ENCODE measurements at regions not wholly inside any gene's neighbourhood (a gene's known extent, or its start where the extent isn't known, plus 50 kb on each side); places are given as distances from the start of the nearest gene placed in this dataset.

DNA sequence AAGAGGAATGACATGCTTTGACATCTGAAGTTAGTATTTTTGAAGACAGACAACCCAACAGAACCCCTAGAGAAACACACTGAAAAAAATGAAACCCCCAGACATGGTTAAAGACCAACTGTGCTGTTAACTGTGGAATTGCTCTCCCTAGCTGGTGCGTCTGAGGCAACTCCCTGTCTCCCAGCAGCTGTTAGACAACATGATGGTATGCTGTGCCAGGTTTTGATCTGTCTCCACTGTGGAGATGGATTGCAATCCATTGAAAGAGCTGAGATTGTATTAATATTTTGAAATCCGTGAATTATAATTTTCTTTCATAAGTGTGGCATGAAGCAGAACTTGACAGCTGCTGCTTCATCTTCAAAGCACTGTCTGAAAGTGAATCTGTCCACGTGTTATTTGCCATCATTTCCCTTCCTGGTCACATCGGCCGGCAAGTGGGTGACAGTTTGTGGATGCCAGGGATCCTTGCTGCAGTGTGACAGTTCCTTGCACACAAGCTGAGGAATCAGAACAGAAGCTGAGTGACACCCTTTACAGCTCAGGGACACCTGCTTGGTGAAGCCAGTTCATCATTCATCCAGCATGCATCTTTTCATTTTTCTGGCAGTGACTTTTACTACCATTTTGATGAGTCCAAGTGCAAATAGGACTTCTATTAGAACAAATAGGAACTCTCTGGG lies 58.2 kb upstream of the ACSL3 start:
- Histone ChIP-seq H3K79me2 (ENCODE audit: control insufficient read depth, insufficient read depth, low read length) (no peaks in the 10 kb centered on the region), H3K4me2 (ENCODE audit: insufficient read depth, low read length) (no peak overlapping the region), H3K27me3 (ENCODE audit: control insufficient read depth in 2 of 2, insufficient read depth in 2 of 2, low read length in 2 of 2) (peaks cover 0 to 2% of the 10 kb centered on the region in 2 experiments), H3K9ac (replicated peaks; ENCODE audit: extremely low read depth, insufficient read depth, low read length) (no peak overlapping the region), H3K9me3 (replicated peaks; ENCODE audit: control insufficient read depth, insufficient read depth, low read length) (no peaks in the 10 kb centered on the region), H2AFZ (ENCODE audit: low read depth, low read length) (no peak overlapping the region), H3K36me3 (ENCODE audit: control insufficient read depth in 2 of 2, extremely low read depth in 1 of 2, insufficient read depth in 2 of 2, low read length in 2 of 2) (no peaks in the 10 kb centered on the region), H3K27ac (ENCODE audit: insufficient read depth, low read depth, low read length) (no peak overlapping the region), H4K20me1 (replicated peaks; ENCODE audit: control insufficient read depth, extremely low read depth, insufficient read depth, low read length) (no peaks in the 10 kb centered on the region), H3K4me1 (ENCODE audit: control insufficient read depth, extremely low read depth, insufficient read depth, low read length) (no peaks in the 10 kb centered on the region), H3K9me1 (replicated peaks; ENCODE audit: control insufficient read depth, extremely low read depth, insufficient read depth, low read length) (no peaks in the 10 kb centered on the region), H3K4me3 (replicated peaks in 1 of 3; ENCODE audit: insufficient read depth in 1 of 3, low read depth in 1 of 3, low read length in 3 of 3) (no peak overlapping the region)
- TF ChIP-seq POLR2AphosphoS5 (IDR thresholded peaks at IDR 0.05; ENCODE audit: insufficient read depth, low read depth, low read length) (no peak), JUN (IDR thresholded peaks at IDR 0.05; ENCODE audit: borderline replicate concordance, insufficient read depth, insufficient read length, low read depth) (no peak), MYC (IDR thresholded peaks at IDR 0.05; ENCODE audit: low read depth, low read length) (no peak), EZH2 (IDR thresholded peaks at IDR 0.05; ENCODE audit: borderline replicate concordance, low read depth, low read length, severe bottlenecking) (no peak), GATA2 (IDR thresholded peaks at IDR 0.05; ENCODE audit: insufficient read depth, insufficient read length, low read depth, low read length) (no peak), FOS (IDR thresholded peaks at IDR 0.05; ENCODE audit: borderline replicate concordance, insufficient read depth, low read length) (no peak), POLR2A (IDR thresholded peaks at IDR 0.05; ENCODE audit: low read depth, low read length) (no peak)
- TF ChIP-seq, protein P1, sequence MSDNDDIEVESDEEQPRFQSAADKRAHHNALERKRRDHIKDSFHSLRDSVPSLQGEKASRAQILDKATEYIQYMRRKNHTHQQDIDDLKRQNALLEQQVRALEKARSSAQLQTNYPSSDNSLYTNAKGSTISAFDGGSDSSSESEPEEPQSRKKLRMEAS (IDR thresholded peaks at IDR 0.05; ENCODE audit: insufficient read depth, insufficient read length), result no peak
- TF ChIP-seq, protein P2, sequence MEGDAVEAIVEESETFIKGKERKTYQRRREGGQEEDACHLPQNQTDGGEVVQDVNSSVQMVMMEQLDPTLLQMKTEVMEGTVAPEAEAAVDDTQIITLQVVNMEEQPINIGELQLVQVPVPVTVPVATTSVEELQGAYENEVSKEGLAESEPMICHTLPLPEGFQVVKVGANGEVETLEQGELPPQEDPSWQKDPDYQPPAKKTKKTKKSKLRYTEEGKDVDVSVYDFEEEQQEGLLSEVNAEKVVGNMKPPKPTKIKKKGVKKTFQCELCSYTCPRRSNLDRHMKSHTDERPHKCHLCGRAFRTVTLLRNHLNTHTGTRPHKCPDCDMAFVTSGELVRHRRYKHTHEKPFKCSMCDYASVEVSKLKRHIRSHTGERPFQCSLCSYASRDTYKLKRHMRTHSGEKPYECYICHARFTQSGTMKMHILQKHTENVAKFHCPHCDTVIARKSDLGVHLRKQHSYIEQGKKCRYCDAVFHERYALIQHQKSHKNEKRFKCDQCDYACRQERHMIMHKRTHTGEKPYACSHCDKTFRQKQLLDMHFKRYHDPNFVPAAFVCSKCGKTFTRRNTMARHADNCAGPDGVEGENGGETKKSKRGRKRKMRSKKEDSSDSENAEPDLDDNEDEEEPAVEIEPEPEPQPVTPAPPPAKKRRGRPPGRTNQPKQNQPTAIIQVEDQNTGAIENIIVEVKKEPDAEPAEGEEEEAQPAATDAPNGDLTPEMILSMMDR (IDR thresholded peaks at IDR 0.05; ENCODE audit: extremely low read depth in 1 of 2, insufficient read depth in 1 of 2, low read depth in 1 of 2, low read length in 2 of 2), result no peak
- dilution Hi-C loops (cut with MboI; ENCODE audit: extremely low pct_ligation_motif_present, low sequenced_read_pairs) (no loop called here), intact Hi-C loops (cut with micrococcal nuclease) (no loop called here)
- no peak for FAIRE-seq
- ChIA-PET CTCF (interaction anchor here (0.8 to 1.0 kb wide), 2 partner anchors 23 to 42 kb away, joined by 3 read pairs; no protein-coding TSS in a partner anchor), POLR2A (no interaction called here)
- no TSS peak for BruUV-seq (replicated peaks)
- DNase-seq (ENCODE audit: low read depth, low spot score), result no peak

All from endothelial cell of umbilical vein (primary cell).